Calu3 (cell line): ENCODE measurements at regions not wholly inside any gene's neighbourhood (a gene's known extent, or its start where the extent isn't known, plus 50 kb on each side); places are given as distances from the start of the nearest gene placed in this dataset.

Experiments used
- BruUV-seq: library from RNA; stranded (reverse); fragments of 400-500 nt; replicated peaks from 2 replicates; lab custom pipeline; 2021; lab: Mats Ljungman, UMichigan
- CTCF ChIA-PET: fragments of 300-600 bp; sonication (Branson Sonifier 250); formaldehyde crosslinking; loops from one replicate; lab custom pipeline; 2022; ENCODE audit warnings: antibody characterized with exemption; lab: Charles Lee
- DNase-seq: peaks from one replicate; pipeline ENCODE4 v3.0.0; 2022
- H3K27ac Mint-ChIP-seq: one replicate; pipeline ENCODE4 v1.8.0; 2022; ENCODE audit warnings: mixed read lengths; ENCODE audit not compliant: unreplicated experiment
- H3K27me3 Mint-ChIP-seq: one replicate; pipeline ENCODE4 v1.8.0; 2022; ENCODE audit warnings: mixed read lengths; ENCODE audit not compliant: unreplicated experiment
- H3K36me3 Mint-ChIP-seq: one replicate; pipeline ENCODE4 v1.8.0; 2022; ENCODE audit warnings: mild to moderate bottlenecking, moderate library complexity, mixed read lengths; ENCODE audit not compliant: insufficient read depth, unreplicated experiment
- H3K4me1 Mint-ChIP-seq: one replicate; pipeline ENCODE4 v1.8.0; 2022; ENCODE audit warnings: mild to moderate bottlenecking, low read depth, mixed read lengths; ENCODE audit not compliant: unreplicated experiment
- H3K4me3 Mint-ChIP-seq: one replicate; pipeline ENCODE4 v1.8.0; 2022; ENCODE audit warnings: mild to moderate bottlenecking, low read depth, moderate library complexity, mixed read lengths; ENCODE audit not compliant: unreplicated experiment
- H3K9me3 Mint-ChIP-seq: one replicate; pipeline ENCODE4 v1.8.0; 2022; ENCODE audit warnings: low read depth, mixed read lengths; ENCODE audit not compliant: unreplicated experiment
- CTCF ChIP-seq: fragments of 200-600 bp; IDR thresholded peaks from one replicate; pipeline ENCODE4 v1.8.0; 2022; ENCODE audit warnings: antibody characterized with exemption; ENCODE audit not compliant: unreplicated experiment
- intact Hi-C: fragments of 100-400 bp; cut with micrococcal nuclease; formaldehyde crosslinking; loops from one replicate; pipeline ENCODE4 v1.10.0; 2022; ENCODE audit not compliant: unreplicated experiment

GRCh38 chr15:24733659-24734058 lies 58.1 kb downstream of the NPAP1 start:
- DNase-seq = no peak
- peaks cover 5% of the 10 kb centered on the region for H3K9me3 Mint-ChIP-seq
- no peaks in the 10 kb centered on the region for H3K27me3 Mint-ChIP-seq
- H3K27ac Mint-ChIP-seq = no peak overlapping the region
- no TSS peak for BruUV-seq
- no peaks in the 10 kb centered on the region for H3K4me1 Mint-ChIP-seq
- no peak overlapping the region for H3K4me3 Mint-ChIP-seq
- intact Hi-C loops = no loop called here
- no peaks in the 10 kb centered on the region for H3K36me3 Mint-ChIP-seq
- CTCF ChIA-PET = no interaction called here
- TF ChIP-seq CTCF = no peak

- H3K9me3 Mint-ChIP-seq = peaks cover 5% of the 10 kb centered on the region
- intact Hi-C loops = no loop called here
- DNase-seq = no peak
- H3K36me3 Mint-ChIP-seq = no peaks in the 10 kb centered on the region
- H3K27ac Mint-ChIP-seq = no peak overlapping the region
- no peak overlapping the region for H3K4me3 Mint-ChIP-seq
- CTCF ChIA-PET = no interaction called here
- TF ChIP-seq CTCF = no peak
- no peaks in the 10 kb centered on the region for H3K27me3 Mint-ChIP-seq
- H3K4me1 Mint-ChIP-seq = no peaks in the 10 kb centered on the region
- no TSS peak for BruUV-seq
Observed at GRCh38 chr15:24734396-24734795, 58.8 kb downstream of the NPAP1 start.

GRCh38 chr15:24745290-24745689 lies 69.7 kb downstream of the NPAP1 start:
- H3K27ac Mint-ChIP-seq = no peak overlapping the region
- no peak overlapping the region for H3K4me3 Mint-ChIP-seq
- no peak for DNase-seq
- H3K4me1 Mint-ChIP-seq = no peaks in the 10 kb centered on the region
- H3K36me3 Mint-ChIP-seq = no peaks in the 10 kb centered on the region
- no TSS peak for BruUV-seq
- H3K9me3 Mint-ChIP-seq = peaks cover 3% of the 10 kb centered on the region
- CTCF ChIA-PET = no interaction called here
- no peaks in the 10 kb centered on the region for H3K27me3 Mint-ChIP-seq
- intact Hi-C loops = no loop called here
- no peak for TF ChIP-seq CTCF

GRCh38 chr15:24746094-24746493 lies 70.5 kb downstream of the NPAP1 start:
- peaks cover 3% of the 10 kb centered on the region for H3K9me3 Mint-ChIP-seq
- TF ChIP-seq CTCF = no peak
- CTCF ChIA-PET = no interaction called here
- no TSS peak for BruUV-seq
- intact Hi-C loops = no loop called here
- DNase-seq = no peak
- no peak overlapping the region for H3K4me3 Mint-ChIP-seq
- H3K27ac Mint-ChIP-seq = no peak overlapping the region
- H3K36me3 Mint-ChIP-seq = no peaks in the 10 kb centered on the region
- H3K4me1 Mint-ChIP-seq = no peaks in the 10 kb centered on the region
- H3K27me3 Mint-ChIP-seq = no peaks in the 10 kb centered on the region
